OCI-LY1 (cell line): ENCODE measurements at regions not wholly inside any gene's neighbourhood (a gene's known extent, or its start where the extent isn't known, plus 50 kb on each side); places are given as distances from the start of the nearest gene placed in this dataset.

Experiments used
- H2AFZ ChIP-seq: fragments of 200-600 bp; sonication (generic), shearing (Covaris generic); 2 replicates; pipeline ENCODE4 v1.6.0; 2014; ENCODE audit warnings: antibody characterized with exemption, mild to moderate bottlenecking, low read length
- H3F3A ChIP-seq: fragments of 200-600 bp; sonication (generic), shearing (Covaris generic); 2 replicates; pipeline ENCODE4 v1.6.0; 2014; ENCODE audit warnings: mild to moderate bottlenecking, antibody characterized with exemption, low read length, moderate library complexity; ENCODE audit not compliant: insufficient read depth
- H3K27ac ChIP-seq: fragments of 200-600 bp; sonication (generic); 2 replicates; pipeline ENCODE4 v1.5.1; 2014; ENCODE audit warnings: low read length, mixed run types, mild to moderate bottlenecking, low read depth; ENCODE audit not compliant: poor library complexity, severe bottlenecking
- H3K27me3 ChIP-seq: fragments of 200-600 bp; sonication (generic); 2 replicates; pipeline ENCODE4 v1.6.0; 2014; ENCODE audit warnings: antibody characterized with exemption, mild to moderate bottlenecking, low read length, moderate library complexity; ENCODE audit not compliant: insufficient read depth
- H3K36me3 ChIP-seq: fragments of 200-600 bp; sonication (generic); 2 replicates; pipeline ENCODE4 v1.6.1; 2014; ENCODE audit warnings: mild to moderate bottlenecking, antibody characterized with exemption, low read length, moderate library complexity, mixed read lengths; ENCODE audit not compliant: insufficient read depth
- H3K4me1 ChIP-seq: fragments of 200-600 bp; sonication (generic); 2 replicates; pipeline ENCODE4 v1.5.1; 2014; ENCODE audit warnings: mild to moderate bottlenecking, low read length, moderate library complexity; ENCODE audit not compliant: insufficient read depth, severe bottlenecking
- H3K4me2 ChIP-seq: fragments of 200-600 bp; sonication (generic), shearing (Covaris generic); 2 replicates; pipeline ENCODE4 v1.6.1; 2014; ENCODE audit warnings: low read length
- H3K4me3 ChIP-seq: fragments of 200-600 bp; sonication (generic); 2 replicates; pipeline ENCODE4 v1.5.1; 2014; ENCODE audit warnings: low read length, low read depth, mild to moderate bottlenecking, mixed read lengths; ENCODE audit not compliant: poor library complexity, severe bottlenecking
- H3K79me2 ChIP-seq: fragments of 200-600 bp; shearing (Covaris generic); 2 replicates; pipeline ENCODE4 v1.6.1; 2016; ENCODE audit warnings: mixed run types, low read length, mixed read lengths; ENCODE audit not compliant: insufficient read depth
- H3K9ac ChIP-seq: fragments of 200-600 bp; sonication (generic), shearing (Covaris generic); 2 replicates; pipeline ENCODE4 v1.6.1; 2014; ENCODE audit warnings: mild to moderate bottlenecking, low read length, mixed read lengths
- H3K9me2 ChIP-seq: fragments of 200-600 bp; sonication (generic), shearing (Covaris generic); 2 replicates; pipeline ENCODE4 v1.6.1; 2014; ENCODE audit warnings: low read depth, mild to moderate bottlenecking, low read length, mixed read lengths
- H3K9me3 ChIP-seq: fragments of 200-600 bp; shearing (Covaris generic); 2 replicates; pipeline ENCODE4 v1.6.1; 2014; ENCODE audit warnings: low read length, mixed read lengths
- H4K20me1 ChIP-seq: fragments of 200-600 bp; sonication (generic), shearing (Covaris generic); 2 replicates; pipeline ENCODE4 v1.6.0; 2016; ENCODE audit warnings: mild to moderate bottlenecking, low read length; ENCODE audit not compliant: insufficient read depth
- EZH2 ChIP-seq: fragments of 200-600 bp; sonication (generic), shearing (Covaris generic); IDR thresholded peaks from 2 replicates; pipeline ENCODE4 v1.8.0; 2017; ENCODE audit warnings: borderline replicate concordance, mixed run types, mild to moderate bottlenecking, antibody characterized with exemption, low read length, moderate library complexity, mixed read lengths
- TF ChIP-seq, protein P1 (sequence below): fragments of 200-600 bp; sonication (generic), shearing (Covaris generic); IDR thresholded peaks from 2 replicates; pipeline ENCODE4 v1.5.1; 2017; ENCODE audit warnings: mild to moderate bottlenecking, antibody characterized with exemption, low read length, moderate library complexity, mixed read lengths

DNA sequence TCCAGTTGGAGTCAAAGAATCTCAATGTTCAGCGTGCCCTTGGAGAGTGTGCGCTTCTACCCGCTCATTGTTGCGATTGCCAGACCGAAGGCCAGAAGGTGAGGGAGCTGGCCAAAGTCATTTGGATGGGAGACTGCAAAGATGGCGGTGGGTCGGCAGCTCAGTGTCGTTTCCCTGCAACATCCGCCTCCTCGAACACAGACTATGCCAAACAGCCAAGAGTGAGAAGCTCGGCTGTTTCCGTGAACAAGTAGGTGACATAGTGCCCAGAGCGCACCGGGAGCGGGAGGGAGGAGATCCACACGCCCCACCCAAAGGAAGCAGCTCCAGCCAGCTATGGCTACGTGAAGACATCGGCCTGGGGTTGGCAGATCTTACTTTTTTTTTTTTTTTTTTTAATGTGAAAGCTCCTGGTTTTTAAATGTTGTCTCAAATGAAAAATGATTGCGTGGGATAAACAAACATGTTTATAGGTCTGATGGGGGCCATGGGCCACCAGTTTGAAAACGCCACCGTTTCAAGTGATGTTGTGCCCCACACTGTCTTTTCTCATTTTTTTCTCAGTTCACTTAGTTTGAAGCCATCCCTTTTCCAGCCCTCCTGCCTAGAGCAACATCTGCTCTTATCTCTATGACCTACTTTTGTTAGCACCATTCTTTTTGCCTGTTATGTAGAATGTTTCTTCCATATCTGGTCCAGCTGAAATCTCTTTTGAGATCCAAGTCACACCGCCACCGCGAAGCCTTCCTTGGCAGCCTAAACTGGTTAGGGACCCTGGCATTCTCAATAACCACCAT lies 682.4 kb downstream of the RNF144A start:
- Histone ChIP-seq H3K4me3 (no peak overlapping the region), H2AFZ (no peak overlapping the region), H3K9me2 (no peaks in the 10 kb centered on the region), H3K27me3 (no peaks in the 10 kb centered on the region), H3K27ac (no peak overlapping the region), H3K9me3 (no peaks in the 10 kb centered on the region), H3F3A (no peaks in the 10 kb centered on the region), H3K9ac (no peak overlapping the region), H4K20me1 (no peaks in the 10 kb centered on the region), H3K4me1 (no peaks in the 10 kb centered on the region), H3K79me2 (no peaks in the 10 kb centered on the region), H3K36me3 (no peaks in the 10 kb centered on the region), H3K4me2 (no peak overlapping the region)
- TF ChIP-seq, protein P1, sequence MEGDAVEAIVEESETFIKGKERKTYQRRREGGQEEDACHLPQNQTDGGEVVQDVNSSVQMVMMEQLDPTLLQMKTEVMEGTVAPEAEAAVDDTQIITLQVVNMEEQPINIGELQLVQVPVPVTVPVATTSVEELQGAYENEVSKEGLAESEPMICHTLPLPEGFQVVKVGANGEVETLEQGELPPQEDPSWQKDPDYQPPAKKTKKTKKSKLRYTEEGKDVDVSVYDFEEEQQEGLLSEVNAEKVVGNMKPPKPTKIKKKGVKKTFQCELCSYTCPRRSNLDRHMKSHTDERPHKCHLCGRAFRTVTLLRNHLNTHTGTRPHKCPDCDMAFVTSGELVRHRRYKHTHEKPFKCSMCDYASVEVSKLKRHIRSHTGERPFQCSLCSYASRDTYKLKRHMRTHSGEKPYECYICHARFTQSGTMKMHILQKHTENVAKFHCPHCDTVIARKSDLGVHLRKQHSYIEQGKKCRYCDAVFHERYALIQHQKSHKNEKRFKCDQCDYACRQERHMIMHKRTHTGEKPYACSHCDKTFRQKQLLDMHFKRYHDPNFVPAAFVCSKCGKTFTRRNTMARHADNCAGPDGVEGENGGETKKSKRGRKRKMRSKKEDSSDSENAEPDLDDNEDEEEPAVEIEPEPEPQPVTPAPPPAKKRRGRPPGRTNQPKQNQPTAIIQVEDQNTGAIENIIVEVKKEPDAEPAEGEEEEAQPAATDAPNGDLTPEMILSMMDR, result no peak
- TF ChIP-seq EZH2, result no peak

DNA sequence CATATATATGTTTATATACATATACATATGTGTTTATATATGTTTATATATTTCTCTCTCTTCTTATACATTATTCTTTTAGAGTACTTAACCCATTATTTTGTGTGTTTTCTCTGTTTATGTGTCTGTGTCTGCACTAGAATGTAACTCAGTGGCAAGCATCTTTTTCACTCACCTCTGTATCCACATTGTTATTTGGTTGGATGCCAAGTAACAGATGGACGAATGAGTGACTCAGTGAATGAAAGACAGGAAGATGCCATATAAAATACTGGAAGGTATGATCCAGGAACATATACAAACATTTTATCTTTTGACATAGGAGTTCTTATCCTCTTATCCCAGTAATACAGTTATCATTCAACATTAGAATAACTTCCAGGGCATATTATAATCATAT lies 684.8 kb downstream of the RNF144A start:
- no peaks in the 10 kb centered on the region for H3F3A ChIP-seq
- H3K9ac ChIP-seq, result no peak overlapping the region
- no peaks in the 10 kb centered on the region for H3K9me3 ChIP-seq
- no peaks in the 10 kb centered on the region for H3K36me3 ChIP-seq
- no peaks in the 10 kb centered on the region for H3K79me2 ChIP-seq
- H3K4me2 ChIP-seq, result no peak overlapping the region
- no peaks in the 10 kb centered on the region for H3K27me3 ChIP-seq
- no peak overlapping the region for H3K4me3 ChIP-seq
- H3K27ac ChIP-seq, result no peak overlapping the region
- no peak for TF ChIP-seq EZH2
- TF ChIP-seq, protein P1, result no peak
- H2AFZ ChIP-seq, result no peak overlapping the region
- H3K4me1 ChIP-seq, result no peaks in the 10 kb centered on the region
- no peaks in the 10 kb centered on the region for H3K9me2 ChIP-seq
- H4K20me1 ChIP-seq, result no peaks in the 10 kb centered on the region

DNA sequence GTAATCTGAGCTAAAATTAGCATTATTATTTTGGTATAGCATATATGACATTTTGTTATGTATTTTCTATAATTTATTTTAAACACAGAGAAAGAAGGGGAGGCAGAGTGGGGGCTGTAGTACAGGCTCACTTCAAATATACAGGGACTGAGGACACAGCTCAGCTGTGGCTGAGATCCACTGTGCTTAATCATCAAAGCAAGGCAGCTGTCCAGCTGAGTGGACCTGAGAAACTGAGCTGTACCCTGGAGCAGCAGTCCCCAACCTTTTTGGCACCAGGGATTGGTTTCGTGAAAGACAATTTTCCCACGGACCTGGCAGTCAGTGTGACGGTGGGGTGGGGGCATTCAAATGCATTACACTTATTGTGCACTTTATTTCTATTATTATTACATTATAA lies 687.2 kb downstream of the RNF144A start:
- Histone ChIP-seq H3K27me3 (no peaks in the 10 kb centered on the region), H3K4me3 (no peak overlapping the region), H3F3A (no peaks in the 10 kb centered on the region), H3K79me2 (no peaks in the 10 kb centered on the region), H2AFZ (no peak overlapping the region), H3K36me3 (no peaks in the 10 kb centered on the region), H3K4me1 (no peaks in the 10 kb centered on the region), H3K27ac (no peak overlapping the region), H3K9me3 (no peaks in the 10 kb centered on the region), H3K4me2 (no peak overlapping the region), H3K9me2 (no peaks in the 10 kb centered on the region), H3K9ac (no peak overlapping the region), H4K20me1 (no peaks in the 10 kb centered on the region)
- TF ChIP-seq, protein P1, result no peak
- TF ChIP-seq EZH2, result no peak
